ENCODE measurements at regions not wholly inside any gene's neighbourhood (a gene's known extent, or its start where the extent isn't known, plus 50 kb on each side); places are given as distances from the start of the nearest gene placed in this dataset.

- TF ChIP-seq POLR2A (IDR thresholded peaks at IDR 0.05), result no peak
- TF ChIP-seq POLR2AphosphoS5 (IDR thresholded peaks at IDR 0.05; ENCODE audit: insufficient read depth in 1 of 2, low read depth in 1 of 2), result no peak
These were observed 212.1 kb upstream of the KCND2 start for GRCh38 chr7:120060875-120061274.

Data from vagina (tissue), 2 donors.